OCI-LY1 (cell line): ENCODE measurements at regions not wholly inside any gene's neighbourhood (a gene's known extent, or its start where the extent isn't known, plus 50 kb on each side); places are given as distances from the start of the nearest gene placed in this dataset.

Experiments
- H2AFZ ChIP-seq: fragments of 200-600 bp; sonication (generic), shearing (Covaris generic); 2 replicates; pipeline ENCODE4 v1.6.0; 2014; ENCODE audit warnings: antibody characterized with exemption, mild to moderate bottlenecking, low read length
- H3F3A ChIP-seq: fragments of 200-600 bp; sonication (generic), shearing (Covaris generic); 2 replicates; pipeline ENCODE4 v1.6.0; 2014; ENCODE audit warnings: mild to moderate bottlenecking, antibody characterized with exemption, low read length, moderate library complexity; ENCODE audit not compliant: insufficient read depth
- H3K27ac ChIP-seq: fragments of 200-600 bp; sonication (generic); 2 replicates; pipeline ENCODE4 v1.5.1; 2014; ENCODE audit warnings: low read length, mixed run types, mild to moderate bottlenecking, low read depth; ENCODE audit not compliant: poor library complexity, severe bottlenecking
- H3K27me3 ChIP-seq: fragments of 200-600 bp; sonication (generic); 2 replicates; pipeline ENCODE4 v1.6.0; 2014; ENCODE audit warnings: antibody characterized with exemption, mild to moderate bottlenecking, low read length, moderate library complexity; ENCODE audit not compliant: insufficient read depth
- H3K36me3 ChIP-seq: fragments of 200-600 bp; sonication (generic); 2 replicates; pipeline ENCODE4 v1.6.1; 2014; ENCODE audit warnings: mild to moderate bottlenecking, antibody characterized with exemption, low read length, moderate library complexity, mixed read lengths; ENCODE audit not compliant: insufficient read depth
- H3K4me1 ChIP-seq: fragments of 200-600 bp; sonication (generic); 2 replicates; pipeline ENCODE4 v1.5.1; 2014; ENCODE audit warnings: mild to moderate bottlenecking, low read length, moderate library complexity; ENCODE audit not compliant: insufficient read depth, severe bottlenecking
- H3K4me2 ChIP-seq: fragments of 200-600 bp; sonication (generic), shearing (Covaris generic); 2 replicates; pipeline ENCODE4 v1.6.1; 2014; ENCODE audit warnings: low read length
- H3K4me3 ChIP-seq: fragments of 200-600 bp; sonication (generic); 2 replicates; pipeline ENCODE4 v1.5.1; 2014; ENCODE audit warnings: low read length, low read depth, mild to moderate bottlenecking, mixed read lengths; ENCODE audit not compliant: poor library complexity, severe bottlenecking
- H3K79me2 ChIP-seq: fragments of 200-600 bp; shearing (Covaris generic); 2 replicates; pipeline ENCODE4 v1.6.1; 2016; ENCODE audit warnings: mixed run types, low read length, mixed read lengths; ENCODE audit not compliant: insufficient read depth
- H3K9ac ChIP-seq: fragments of 200-600 bp; sonication (generic), shearing (Covaris generic); 2 replicates; pipeline ENCODE4 v1.6.1; 2014; ENCODE audit warnings: mild to moderate bottlenecking, low read length, mixed read lengths
- H3K9me2 ChIP-seq: fragments of 200-600 bp; sonication (generic), shearing (Covaris generic); 2 replicates; pipeline ENCODE4 v1.6.1; 2014; ENCODE audit warnings: low read depth, mild to moderate bottlenecking, low read length, mixed read lengths
- H3K9me3 ChIP-seq: fragments of 200-600 bp; shearing (Covaris generic); 2 replicates; pipeline ENCODE4 v1.6.1; 2014; ENCODE audit warnings: low read length, mixed read lengths
- H4K20me1 ChIP-seq: fragments of 200-600 bp; sonication (generic), shearing (Covaris generic); 2 replicates; pipeline ENCODE4 v1.6.0; 2016; ENCODE audit warnings: mild to moderate bottlenecking, low read length; ENCODE audit not compliant: insufficient read depth
- EZH2 ChIP-seq: fragments of 200-600 bp; sonication (generic), shearing (Covaris generic); IDR thresholded peaks from 2 replicates; pipeline ENCODE4 v1.8.0; 2017; ENCODE audit warnings: borderline replicate concordance, mixed run types, mild to moderate bottlenecking, antibody characterized with exemption, low read length, moderate library complexity, mixed read lengths
- TF ChIP-seq, protein P1 (sequence below): fragments of 200-600 bp; sonication (generic), shearing (Covaris generic); IDR thresholded peaks from 2 replicates; pipeline ENCODE4 v1.5.1; 2017; ENCODE audit warnings: mild to moderate bottlenecking, antibody characterized with exemption, low read length, moderate library complexity, mixed read lengths

DNA sequence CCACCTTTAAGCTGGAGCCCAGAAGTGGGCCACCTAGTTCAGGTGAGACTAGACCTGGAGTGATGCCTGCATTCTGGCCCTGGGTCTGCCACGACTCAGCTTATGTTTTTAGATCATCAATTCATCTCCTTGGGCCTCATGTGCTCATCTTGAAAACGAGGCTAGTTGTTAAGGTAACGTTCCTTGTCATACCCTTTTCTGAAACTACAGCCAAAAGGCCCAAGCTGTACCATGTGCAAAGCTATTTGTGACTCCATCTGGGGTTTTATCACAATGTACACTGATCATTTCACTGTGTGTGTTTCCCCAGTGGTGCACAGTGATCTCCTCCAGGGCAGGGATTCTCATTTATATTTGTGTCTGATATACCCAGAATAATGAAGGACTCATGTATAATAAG is 138.4 kb upstream of the COPS8 start:
- TF ChIP-seq EZH2: no peak
- TF ChIP-seq, protein P1, sequence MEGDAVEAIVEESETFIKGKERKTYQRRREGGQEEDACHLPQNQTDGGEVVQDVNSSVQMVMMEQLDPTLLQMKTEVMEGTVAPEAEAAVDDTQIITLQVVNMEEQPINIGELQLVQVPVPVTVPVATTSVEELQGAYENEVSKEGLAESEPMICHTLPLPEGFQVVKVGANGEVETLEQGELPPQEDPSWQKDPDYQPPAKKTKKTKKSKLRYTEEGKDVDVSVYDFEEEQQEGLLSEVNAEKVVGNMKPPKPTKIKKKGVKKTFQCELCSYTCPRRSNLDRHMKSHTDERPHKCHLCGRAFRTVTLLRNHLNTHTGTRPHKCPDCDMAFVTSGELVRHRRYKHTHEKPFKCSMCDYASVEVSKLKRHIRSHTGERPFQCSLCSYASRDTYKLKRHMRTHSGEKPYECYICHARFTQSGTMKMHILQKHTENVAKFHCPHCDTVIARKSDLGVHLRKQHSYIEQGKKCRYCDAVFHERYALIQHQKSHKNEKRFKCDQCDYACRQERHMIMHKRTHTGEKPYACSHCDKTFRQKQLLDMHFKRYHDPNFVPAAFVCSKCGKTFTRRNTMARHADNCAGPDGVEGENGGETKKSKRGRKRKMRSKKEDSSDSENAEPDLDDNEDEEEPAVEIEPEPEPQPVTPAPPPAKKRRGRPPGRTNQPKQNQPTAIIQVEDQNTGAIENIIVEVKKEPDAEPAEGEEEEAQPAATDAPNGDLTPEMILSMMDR: no peak
- Histone ChIP-seq H2AFZ (no peak overlapping the region), H3K9me2 (no peaks in the 10 kb centered on the region), H3K79me2 (no peaks in the 10 kb centered on the region), H3K9ac (no peak overlapping the region), H3K9me3 (peaks cover 4% of the 10 kb centered on the region; the same call in 1 of the 2 replicates), H3K36me3 (no peaks in the 10 kb centered on the region), H3K4me1 (no peaks in the 10 kb centered on the region), H3K4me3 (no peak overlapping the region), H4K20me1 (no peaks in the 10 kb centered on the region), H3K27me3 (peaks cover 9% of the 10 kb centered on the region; the same call in 1 of the 2 replicates), H3F3A (no peaks in the 10 kb centered on the region), H3K4me2 (no peak overlapping the region), H3K27ac (no peak overlapping the region)

DNA sequence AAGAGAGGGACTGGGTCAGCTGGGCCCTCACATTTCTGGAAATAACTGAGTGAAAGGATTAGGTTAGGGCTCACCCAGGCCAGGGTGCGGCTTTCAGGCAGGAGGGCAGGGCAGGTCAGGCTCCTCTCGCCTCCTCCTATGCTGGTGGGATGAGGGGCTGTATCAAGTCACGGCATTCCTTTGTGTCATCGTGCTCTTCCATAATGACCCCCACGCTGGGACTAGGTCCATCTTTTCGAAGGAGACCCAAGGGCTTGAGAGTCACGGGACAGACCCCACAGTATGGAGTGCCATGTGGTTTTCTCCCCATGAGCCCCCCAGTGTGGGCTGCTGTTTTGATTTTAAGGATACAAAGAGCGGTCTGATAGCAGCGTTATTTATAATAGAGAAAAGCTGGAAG is 137.8 kb upstream of the COPS8 start:
- H3F3A ChIP-seq: no peaks in the 10 kb centered on the region
- no peaks in the 10 kb centered on the region for H3K4me1 ChIP-seq
- no peak overlapping the region for H3K9ac ChIP-seq
- no peak for TF ChIP-seq EZH2
- TF ChIP-seq, protein P1: no peak
- H3K27me3 ChIP-seq: peaks cover 9% of the 10 kb centered on the region; the same call in 1 of the 2 replicates
- H3K79me2 ChIP-seq: no peaks in the 10 kb centered on the region
- H3K4me3 ChIP-seq: no peak overlapping the region
- H3K9me2 ChIP-seq: no peaks in the 10 kb centered on the region
- H2AFZ ChIP-seq: no peak overlapping the region
- H3K36me3 ChIP-seq: no peaks in the 10 kb centered on the region
- H3K9me3 ChIP-seq: peaks cover 6% of the 10 kb centered on the region; the same call in 1 of the 2 replicates
- no peak overlapping the region for H3K27ac ChIP-seq
- no peak overlapping the region for H3K4me2 ChIP-seq
- H4K20me1 ChIP-seq: no peaks in the 10 kb centered on the region

DNA sequence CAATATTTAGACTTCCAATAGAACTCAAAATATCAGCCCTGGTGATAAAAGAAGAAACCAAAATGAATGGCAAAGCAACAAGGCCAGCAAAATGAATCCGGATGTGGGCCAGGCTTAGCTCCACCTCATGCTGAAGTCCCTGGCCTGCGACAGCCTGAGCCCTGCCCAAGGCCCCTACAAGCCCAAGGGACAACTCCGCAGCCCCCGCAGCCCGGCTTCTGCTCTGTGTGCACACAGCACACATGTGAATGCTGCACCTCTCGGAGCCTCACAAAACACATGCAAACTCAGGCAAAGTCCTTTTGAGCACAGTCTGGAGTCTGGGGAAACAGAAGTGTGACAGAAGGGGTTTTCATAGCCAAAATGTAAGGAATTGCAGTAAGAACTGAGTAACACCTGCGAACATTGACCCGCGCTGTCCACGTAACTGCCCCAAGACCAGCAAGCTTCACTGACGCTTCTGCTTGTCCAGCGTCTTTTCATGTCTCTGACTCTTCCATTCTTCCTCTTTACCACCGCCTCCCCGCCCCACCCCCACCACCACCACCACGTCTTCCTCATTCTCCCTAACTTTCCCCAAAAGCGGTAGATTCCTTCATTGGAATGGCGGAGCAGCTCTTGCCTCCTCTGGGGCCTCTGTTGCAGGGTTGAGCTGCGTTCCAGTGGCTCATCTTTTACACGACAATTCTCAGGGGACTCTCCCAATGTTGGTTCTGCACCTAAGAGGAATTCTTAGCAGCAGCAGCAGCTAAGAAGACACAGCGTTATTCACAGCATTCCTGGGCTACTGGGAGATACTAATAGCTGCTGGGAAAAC is 136.4 kb upstream of the COPS8 start:
- H3K4me3 ChIP-seq: no peak overlapping the region
- no peaks in the 10 kb centered on the region for H4K20me1 ChIP-seq
- H3K4me2 ChIP-seq: no peak overlapping the region
- no peak overlapping the region for H3K9ac ChIP-seq
- H3K4me1 ChIP-seq: no peaks in the 10 kb centered on the region
- H3K27me3 ChIP-seq: peaks cover 13% of the 10 kb centered on the region; the same call in 1 of the 2 replicates
- no peaks in the 10 kb centered on the region for H3K9me2 ChIP-seq
- no peak overlapping the region for H3K27ac ChIP-seq
- H2AFZ ChIP-seq: no peak overlapping the region
- TF ChIP-seq, protein P1: no peak
- no peak for TF ChIP-seq EZH2
- peaks cover 6% of the 10 kb centered on the region; the same call in 1 of the 2 replicates for H3K9me3 ChIP-seq
- H3F3A ChIP-seq: no peaks in the 10 kb centered on the region
- H3K36me3 ChIP-seq: no peaks in the 10 kb centered on the region
- no peaks in the 10 kb centered on the region for H3K79me2 ChIP-seq
